ENCODE measurements at regions not wholly inside any gene's neighbourhood (a gene's known extent, or its start where the extent isn't known, plus 50 kb on each side); places are given as distances from the start of the nearest gene placed in this dataset.

DNA sequence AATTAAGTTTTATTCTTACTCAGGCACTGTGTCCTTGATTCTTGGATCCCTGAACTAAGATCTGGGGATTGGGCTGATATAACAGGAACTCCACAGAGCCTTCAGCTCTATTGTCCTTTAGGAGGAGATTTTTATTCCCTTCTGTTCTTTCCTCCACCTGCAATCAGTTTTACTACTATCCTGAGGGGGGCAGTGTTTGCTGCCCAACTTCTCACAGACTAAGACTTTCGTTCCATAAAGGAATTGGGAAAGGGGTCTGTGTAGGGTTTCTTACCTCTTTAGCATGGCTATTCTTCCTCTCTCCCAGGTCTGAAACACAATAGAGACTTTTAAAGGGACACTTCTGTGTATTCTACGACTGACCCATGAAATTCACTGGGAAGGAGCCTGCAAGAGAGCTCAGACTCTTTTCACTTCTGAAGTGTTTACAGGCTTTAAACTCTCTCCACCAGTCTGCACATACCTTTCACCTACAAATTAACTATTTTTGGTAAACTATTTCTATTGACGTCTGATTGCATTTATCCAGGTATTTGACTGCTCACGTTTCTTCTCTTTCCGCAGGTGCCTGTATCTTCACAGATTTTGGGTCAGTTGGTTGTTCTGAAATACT, 103.3 kb upstream of the DEPDC1 start:
- TF ChIP-seq, protein P1, sequence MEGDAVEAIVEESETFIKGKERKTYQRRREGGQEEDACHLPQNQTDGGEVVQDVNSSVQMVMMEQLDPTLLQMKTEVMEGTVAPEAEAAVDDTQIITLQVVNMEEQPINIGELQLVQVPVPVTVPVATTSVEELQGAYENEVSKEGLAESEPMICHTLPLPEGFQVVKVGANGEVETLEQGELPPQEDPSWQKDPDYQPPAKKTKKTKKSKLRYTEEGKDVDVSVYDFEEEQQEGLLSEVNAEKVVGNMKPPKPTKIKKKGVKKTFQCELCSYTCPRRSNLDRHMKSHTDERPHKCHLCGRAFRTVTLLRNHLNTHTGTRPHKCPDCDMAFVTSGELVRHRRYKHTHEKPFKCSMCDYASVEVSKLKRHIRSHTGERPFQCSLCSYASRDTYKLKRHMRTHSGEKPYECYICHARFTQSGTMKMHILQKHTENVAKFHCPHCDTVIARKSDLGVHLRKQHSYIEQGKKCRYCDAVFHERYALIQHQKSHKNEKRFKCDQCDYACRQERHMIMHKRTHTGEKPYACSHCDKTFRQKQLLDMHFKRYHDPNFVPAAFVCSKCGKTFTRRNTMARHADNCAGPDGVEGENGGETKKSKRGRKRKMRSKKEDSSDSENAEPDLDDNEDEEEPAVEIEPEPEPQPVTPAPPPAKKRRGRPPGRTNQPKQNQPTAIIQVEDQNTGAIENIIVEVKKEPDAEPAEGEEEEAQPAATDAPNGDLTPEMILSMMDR (IDR thresholded peaks at IDR 0.05) = peak; percentile 32 to 34
- intact Hi-C loops (cut with DNase I) = no loop called here
- ATAC-seq = peak; percentile 79
- Histone ChIP-seq H3K4me1 (no peaks in the 10 kb centered on the region), H3K9me3 (no peaks in the 10 kb centered on the region), H3K4me3 (no peak overlapping the region), H3K27ac (no peak overlapping the region), H3K27me3 (no peaks in the 10 kb centered on the region), H3K36me3 (no peaks in the 10 kb centered on the region)
- no peak for DNase-seq

DNA sequence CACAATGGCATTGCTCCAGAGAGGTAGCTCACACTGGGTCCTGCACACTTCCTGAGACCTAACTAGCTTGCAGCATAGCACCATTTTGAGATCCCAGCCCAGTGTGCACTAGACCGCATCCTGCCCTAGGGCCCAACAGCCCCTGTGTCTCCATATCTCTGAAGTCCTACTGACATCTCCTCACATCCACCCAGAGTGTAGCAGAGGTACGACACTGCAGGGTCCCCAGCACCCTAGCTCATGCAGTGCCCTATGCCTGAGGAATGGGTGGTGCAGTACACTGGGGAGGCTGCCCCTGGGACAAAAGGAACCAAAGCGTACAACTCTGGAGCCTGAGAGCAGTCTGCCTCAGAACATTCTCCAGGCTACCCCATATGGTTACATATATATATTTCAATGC, 111.4 kb upstream of the DEPDC1 start:
- Histone ChIP-seq H3K4me3 (no peak overlapping the region), H3K27ac (no peak overlapping the region), H3K27me3 (no peaks in the 10 kb centered on the region), H3K9me3 (peaks cover 0 to 13% of the 10 kb centered on the region in 2 donors), H3K36me3 (no peaks in the 10 kb centered on the region), H3K4me1 (no peaks in the 10 kb centered on the region)
- TF ChIP-seq, protein P1 (IDR thresholded peaks at IDR 0.05) = no peak
- intact Hi-C loops (cut with DNase I) = no loop called here
- ATAC-seq (no peak), DNase-seq (no peak)

DNA sequence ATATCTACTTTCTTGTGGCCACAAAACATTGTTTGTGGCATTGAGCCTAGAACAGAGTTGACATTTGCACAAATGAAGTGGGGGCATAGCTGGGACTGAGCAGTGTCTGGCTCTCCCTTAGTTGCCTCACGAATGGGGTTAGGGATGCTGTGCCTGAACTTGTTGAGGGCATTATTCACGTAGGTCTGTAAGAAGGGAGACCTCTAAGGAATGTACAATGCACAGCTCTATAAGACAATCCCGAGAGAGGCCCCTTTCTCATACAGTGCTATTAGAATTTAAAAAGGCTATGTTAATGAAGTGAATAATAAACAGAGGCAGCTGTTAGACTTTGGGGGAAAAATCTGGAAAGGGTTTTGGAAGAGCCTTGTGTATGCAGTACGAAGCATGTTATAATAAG, 118.4 kb upstream of the DEPDC1 start:
- Histone ChIP-seq H3K9me3 (peaks cover 0 to 34% of the 10 kb centered on the region in 2 donors), H3K4me3 (no peak overlapping the region), H3K36me3 (no peaks in the 10 kb centered on the region), H3K27me3 (no peaks in the 10 kb centered on the region), H3K4me1 (no peaks in the 10 kb centered on the region), H3K27ac (no peak overlapping the region)
- TF ChIP-seq, protein P1 (IDR thresholded peaks at IDR 0.05) = no peak
- intact Hi-C loops (cut with DNase I) = no loop called here
- DNase-seq (no peak), ATAC-seq (no peak)

DNA sequence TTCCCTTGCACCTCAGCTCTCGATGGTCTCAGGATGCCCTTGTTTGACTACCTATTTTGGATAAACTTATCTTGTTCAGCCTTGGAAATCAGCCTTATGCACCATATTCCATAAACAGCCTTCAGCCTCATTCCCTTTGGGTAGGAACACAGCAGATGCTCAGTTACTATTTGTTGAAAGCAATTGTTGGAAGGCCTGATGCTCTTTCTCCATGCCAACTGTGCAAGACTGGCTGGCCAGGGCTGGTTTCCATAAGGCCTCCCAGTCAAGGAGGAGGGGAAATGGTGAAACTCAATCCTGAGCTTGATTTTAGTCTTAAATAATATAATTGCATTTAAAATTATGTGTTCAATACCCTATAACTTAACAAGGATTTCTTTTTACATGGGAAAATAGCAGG, 121.1 kb upstream of the DEPDC1 start:
- TF ChIP-seq, protein P1 (IDR thresholded peaks at IDR 0.05) = no peak
- no peak for ATAC-seq
- Histone ChIP-seq H3K27me3 (no peaks in the 10 kb centered on the region), H3K27ac (no peak overlapping the region), H3K9me3 (peaks cover 0 to 45% of the 10 kb centered on the region in 2 donors), H3K4me1 (no peaks in the 10 kb centered on the region), H3K36me3 (no peaks in the 10 kb centered on the region), H3K4me3 (no peak overlapping the region)
- intact Hi-C loops (cut with DNase I) = no loop called here
- DNase-seq = no peak

DNA sequence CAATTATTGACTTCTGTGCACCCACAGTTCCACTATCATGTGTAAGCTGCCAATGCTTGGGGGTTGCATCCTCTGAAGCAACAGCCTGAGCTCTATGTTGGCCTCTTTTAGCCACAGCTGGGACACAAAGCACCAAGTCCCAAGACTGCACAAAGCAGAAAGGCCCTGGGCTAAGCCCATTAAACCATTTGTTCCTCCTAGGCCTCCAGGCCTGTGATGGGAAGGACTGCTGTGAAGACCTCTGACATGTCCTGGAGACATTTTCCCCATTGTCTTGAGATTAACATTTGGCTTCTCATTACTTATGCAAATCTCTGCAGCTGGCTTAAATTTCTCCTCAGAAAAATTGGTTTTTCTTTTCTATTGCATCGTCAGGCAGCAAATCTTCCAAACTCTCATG, 123.7 kb upstream of the DEPDC1 start:
- no peak for ATAC-seq
- Histone ChIP-seq H3K27ac (no peak overlapping the region), H3K9me3 (peaks cover 0 to 34% of the 10 kb centered on the region in 2 donors), H3K4me3 (no peak overlapping the region), H3K4me1 (no peaks in the 10 kb centered on the region), H3K27me3 (no peaks in the 10 kb centered on the region), H3K36me3 (no peaks in the 10 kb centered on the region)
- no peak for DNase-seq
- TF ChIP-seq, protein P1 (IDR thresholded peaks at IDR 0.05) = no peak
- intact Hi-C loops (cut with DNase I) = no loop called here

All from left lung (tissue), 4 donors.